Upper lobe of left lung (tissue), 6 donors: ENCODE measurements at regions not wholly inside any gene's neighbourhood (a gene's known extent, or its start where the extent isn't known, plus 50 kb on each side); places are given as distances from the start of the nearest gene placed in this dataset.

ENCODE experiments used
- ATAC-seq, 2 donors: fragments of 200-7000 bp; cut with Tn5 transposase; one replicate each; pipeline ENCODE4 v1.9.1; 2022; ENCODE audit warnings: mild to moderate bottlenecking in 2 of 2, moderate library complexity in 2 of 2; ENCODE audit not compliant: low FRiP score in 2 of 2
- DNase-seq, 2 donors: peaks; one replicate each; pipeline ENCODE4 v3.0.0-alpha.2; 2019 to 2020
- H3K27ac ChIP-seq, 4 donors: fragments of 200-600 bp; sonication (generic); one replicate each; pipeline ENCODE4 v1.5.1; 2016 to 2019
- H3K27me3 ChIP-seq, 4 donors: fragments of 200-600 bp; sonication (generic); one replicate each; pipeline ENCODE4 v1.5.1; 2017 to 2019
- H3K36me3 ChIP-seq, 4 donors: fragments of 200-600 bp; sonication (generic); one replicate each; pipeline ENCODE4 v1.5.1; 2016 to 2019
- H3K4me1 ChIP-seq, 4 donors: fragments of 200-600 bp; sonication (generic); one replicate each; pipeline ENCODE4 v1.5.1; 2018 to 2019
- H3K4me3 ChIP-seq, 4 donors: fragments of 200-600 bp; sonication (generic); one replicate each; pipeline ENCODE4 v1.5.1; 2017 to 2019; ENCODE audit warnings: mild to moderate bottlenecking in 2 of 4, moderate library complexity in 1 of 4
- H3K9me3 ChIP-seq, 4 donors: fragments of 200-600 bp; sonication (generic); one replicate each; pipeline ENCODE4 v1.5.1; 2018 to 2019
- EP300 ChIP-seq, 4 donors: sonication (generic); formaldehyde crosslinking; IDR thresholded peaks; one replicate each; pipeline ENCODE4 v1.5.1; 2017; ENCODE audit warnings: antibody characterized with exemption in 4 of 4, control low read depth in 2 of 4
- POLR2A ChIP-seq, 4 donors: fragments of 450-650 bp; IDR thresholded peaks; one replicate each; pipeline ENCODE4 v1.5.1; 2016 to 2017; ENCODE audit warnings: antibody characterized with exemption in 4 of 4, mild to moderate bottlenecking in 2 of 4
- POLR2AphosphoS5 ChIP-seq, 2 donors: sonication (generic); formaldehyde crosslinking; IDR thresholded peaks; one replicate each; pipeline ENCODE4 v1.5.1; 2017; ENCODE audit warnings: antibody characterized with exemption in 2 of 2
- WGBS, 2 donors: methylation state at CpG; one replicate each; pipeline ENCODE4 v1.1.5; 2017 to 2018; 5-methylcytosine and 5-hydroxymethylcytosine counted together
- TF ChIP-seq, protein P1 (sequence below), 6 experiments: fragments of 450-650 bp in 4 of 6; fragments of 200-600 bp in 2 of 6; sonication (generic) in 2 of 6; IDR thresholded peaks; one replicate each; pipeline ENCODE4 v1.5.1; 2016 to 2019; ENCODE audit warnings: antibody characterized with exemption in 6 of 6
- donor health status: DM: no; HTN: no; CAD: no; lungs with moderate emphysema.
- donor health status: DM: no; HTN: yes; CAD: no; lungs with severe emphysema.

DNA sequence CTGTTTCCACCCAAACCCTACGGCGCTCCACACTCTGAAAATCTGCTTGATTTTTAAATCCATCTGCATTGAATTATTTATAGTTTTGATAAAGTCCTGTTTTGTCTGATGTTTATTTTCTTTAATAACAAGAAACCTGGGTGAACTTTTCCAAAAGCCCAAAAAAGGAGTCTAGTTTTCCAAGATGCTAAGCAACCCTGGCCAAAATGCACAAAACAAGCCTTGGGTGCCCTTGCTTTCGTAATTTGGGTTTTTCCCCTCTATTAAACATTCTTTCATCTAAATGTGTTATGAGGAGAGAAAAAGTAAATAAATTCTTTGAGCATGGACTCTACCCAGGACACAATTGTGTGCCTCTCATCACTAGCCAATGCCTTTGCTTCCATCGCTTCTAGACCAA is 468.9 kb downstream of the MCTP2 start:
- no peaks in the 10 kb centered on the region for H3K9me3 ChIP-seq
- H3K27me3 ChIP-seq: no peaks in the 10 kb centered on the region
- WGBS, 2 donors: 76 to 79% methylated on average over 4 of the region's 4 CpGs
- H3K4me1 ChIP-seq: peaks cover 0 to 9% (median 1%) of the 10 kb centered on the region in 4 donors
- no peak overlapping the region for H3K4me3 ChIP-seq
- no peak overlapping the region for H3K27ac ChIP-seq
- H3K36me3 ChIP-seq: no peaks in the 10 kb centered on the region
- ATAC-seq (no peak), DNase-seq (no peak)
- TF ChIP-seq EP300 (IDR thresholded peaks at IDR 0.05): no peak
- TF ChIP-seq, protein P1, sequence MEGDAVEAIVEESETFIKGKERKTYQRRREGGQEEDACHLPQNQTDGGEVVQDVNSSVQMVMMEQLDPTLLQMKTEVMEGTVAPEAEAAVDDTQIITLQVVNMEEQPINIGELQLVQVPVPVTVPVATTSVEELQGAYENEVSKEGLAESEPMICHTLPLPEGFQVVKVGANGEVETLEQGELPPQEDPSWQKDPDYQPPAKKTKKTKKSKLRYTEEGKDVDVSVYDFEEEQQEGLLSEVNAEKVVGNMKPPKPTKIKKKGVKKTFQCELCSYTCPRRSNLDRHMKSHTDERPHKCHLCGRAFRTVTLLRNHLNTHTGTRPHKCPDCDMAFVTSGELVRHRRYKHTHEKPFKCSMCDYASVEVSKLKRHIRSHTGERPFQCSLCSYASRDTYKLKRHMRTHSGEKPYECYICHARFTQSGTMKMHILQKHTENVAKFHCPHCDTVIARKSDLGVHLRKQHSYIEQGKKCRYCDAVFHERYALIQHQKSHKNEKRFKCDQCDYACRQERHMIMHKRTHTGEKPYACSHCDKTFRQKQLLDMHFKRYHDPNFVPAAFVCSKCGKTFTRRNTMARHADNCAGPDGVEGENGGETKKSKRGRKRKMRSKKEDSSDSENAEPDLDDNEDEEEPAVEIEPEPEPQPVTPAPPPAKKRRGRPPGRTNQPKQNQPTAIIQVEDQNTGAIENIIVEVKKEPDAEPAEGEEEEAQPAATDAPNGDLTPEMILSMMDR (IDR thresholded peaks at IDR 0.05): no peak
- TF ChIP-seq POLR2AphosphoS5 (IDR thresholded peaks at IDR 0.05): no peak
- TF ChIP-seq POLR2A (IDR thresholded peaks at IDR 0.05): no peak

DNA sequence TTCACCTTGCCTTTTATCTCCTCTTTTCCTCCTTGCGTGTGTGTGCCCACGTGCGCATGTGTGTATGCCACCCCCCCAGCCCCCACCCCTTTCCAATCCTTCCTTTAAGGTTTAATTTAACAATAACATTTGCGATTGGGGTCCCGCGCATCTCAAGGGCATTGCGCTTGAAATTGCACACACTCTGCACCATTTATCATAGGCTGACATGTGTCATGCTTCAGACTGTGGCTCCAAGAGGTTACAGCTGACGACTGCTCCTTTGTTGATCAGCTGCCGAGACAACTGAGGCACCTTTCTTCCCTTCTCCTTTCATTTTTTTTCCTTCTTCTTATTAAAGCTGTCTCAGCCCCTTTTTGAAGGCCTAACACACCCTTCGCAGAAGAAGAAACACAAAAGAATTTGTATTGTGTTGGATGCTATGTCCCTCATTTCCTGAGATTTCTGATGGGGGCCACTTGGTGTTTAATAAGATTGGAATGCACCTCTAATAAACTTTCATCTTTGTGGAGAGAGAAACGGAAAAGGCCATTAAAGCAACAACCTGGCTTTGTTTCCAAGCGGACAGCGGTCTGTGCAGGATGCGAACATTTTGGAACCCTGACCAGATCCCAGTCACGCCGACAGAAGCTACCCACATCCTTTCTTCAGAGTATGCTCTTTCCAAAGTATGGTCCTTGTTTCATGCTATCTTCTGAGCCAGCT is 470.1 kb downstream of the MCTP2 start:
- Histone ChIP-seq H3K27ac (no peak overlapping the region), H3K4me1 (peaks cover 0 to 9% (median 1%) of the 10 kb centered on the region in 4 donors), H3K4me3 (no peak overlapping the region), H3K27me3 (no peaks in the 10 kb centered on the region), H3K36me3 (no peaks in the 10 kb centered on the region), H3K9me3 (no peaks in the 10 kb centered on the region)
- no peak for DNase-seq
- ATAC-seq: no peak
- TF ChIP-seq, protein P1 (IDR thresholded peaks at IDR 0.05): no peak
- no peak for TF ChIP-seq EP300 (IDR thresholded peaks at IDR 0.05)
- no peak for TF ChIP-seq POLR2A (IDR thresholded peaks at IDR 0.05)
- no peak for TF ChIP-seq POLR2AphosphoS5 (IDR thresholded peaks at IDR 0.05)
- WGBS, 2 donors: 74 to 78% methylated on average over 16 of the region's 16 CpGs

DNA sequence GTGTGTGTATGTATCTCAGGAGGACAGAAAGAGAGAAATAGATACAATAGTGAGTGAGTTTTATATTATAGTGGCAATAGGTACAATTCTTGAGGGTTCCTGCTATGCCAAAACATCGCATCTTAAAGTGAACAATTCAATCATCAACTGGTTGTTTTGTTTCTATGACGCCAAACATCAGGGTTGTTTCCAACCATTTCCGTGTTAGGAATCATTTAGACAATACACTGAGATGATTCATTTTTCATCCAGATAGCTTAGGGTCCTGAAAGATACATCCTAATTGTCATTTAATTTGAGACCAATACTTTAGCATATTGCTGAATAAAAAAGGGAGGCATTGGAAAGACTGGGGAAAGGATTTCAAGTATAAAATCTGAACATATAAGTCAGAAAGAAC is 472.2 kb downstream of the MCTP2 start:
- H3K4me1 ChIP-seq: peaks cover 0 to 9% (median 1%) of the 10 kb centered on the region in 4 donors

DNA sequence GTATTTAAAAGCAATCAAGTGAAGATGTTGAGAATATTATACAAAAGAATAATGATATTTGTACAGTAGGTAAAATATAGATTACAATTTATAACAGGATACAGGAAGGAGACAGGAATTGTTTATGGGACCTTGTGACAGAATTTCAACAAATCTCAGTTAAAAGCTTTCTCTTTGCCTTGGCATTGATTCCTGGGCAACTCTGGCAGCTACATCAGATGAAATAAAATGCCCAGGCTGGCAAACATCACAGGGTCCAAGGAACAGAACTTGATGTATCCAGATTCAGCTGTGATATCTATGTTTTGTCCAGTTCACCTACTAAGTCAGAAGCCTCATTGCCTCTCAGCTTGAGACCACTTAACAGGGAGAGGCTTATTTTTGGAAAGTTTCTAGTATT is 473.1 kb downstream of the MCTP2 start:
- Histone ChIP-seq H3K27me3 (no peaks in the 10 kb centered on the region), H3K4me1 (peaks cover 0 to 9% (median 1%) of the 10 kb centered on the region in 4 donors), H3K9me3 (no peaks in the 10 kb centered on the region), H3K36me3 (no peaks in the 10 kb centered on the region), H3K4me3 (no peak overlapping the region), H3K27ac (no peak overlapping the region)
- no peak for DNase-seq
- ATAC-seq: no peak
- TF ChIP-seq, protein P1 (IDR thresholded peaks at IDR 0.05): no peak
- TF ChIP-seq EP300 (IDR thresholded peaks at IDR 0.05): no peak
- no peak for TF ChIP-seq POLR2AphosphoS5 (IDR thresholded peaks at IDR 0.05)
- no peak for TF ChIP-seq POLR2A (IDR thresholded peaks at IDR 0.05)

More for the DNA sequence above, 472.2 kb downstream of the MCTP2 start:
- no peak overlapping the region for H3K27ac ChIP-seq
- H3K27me3 ChIP-seq: no peaks in the 10 kb centered on the region
- H3K4me3 ChIP-seq: no peak overlapping the region
- 52 to 59% methylated on average over 3 of the region's 3 CpGs for WGBS, 2 donors
- ATAC-seq (no peak), DNase-seq (no peak)
- H3K9me3 ChIP-seq: no peaks in the 10 kb centered on the region
- TF ChIP-seq, protein P1 (IDR thresholded peaks at IDR 0.05): no peak
- TF ChIP-seq EP300 (IDR thresholded peaks at IDR 0.05) (no peak), POLR2AphosphoS5 (IDR thresholded peaks at IDR 0.05) (no peak), POLR2A (IDR thresholded peaks at IDR 0.05) (no peak)
- no peaks in the 10 kb centered on the region for H3K36me3 ChIP-seq

DNA sequence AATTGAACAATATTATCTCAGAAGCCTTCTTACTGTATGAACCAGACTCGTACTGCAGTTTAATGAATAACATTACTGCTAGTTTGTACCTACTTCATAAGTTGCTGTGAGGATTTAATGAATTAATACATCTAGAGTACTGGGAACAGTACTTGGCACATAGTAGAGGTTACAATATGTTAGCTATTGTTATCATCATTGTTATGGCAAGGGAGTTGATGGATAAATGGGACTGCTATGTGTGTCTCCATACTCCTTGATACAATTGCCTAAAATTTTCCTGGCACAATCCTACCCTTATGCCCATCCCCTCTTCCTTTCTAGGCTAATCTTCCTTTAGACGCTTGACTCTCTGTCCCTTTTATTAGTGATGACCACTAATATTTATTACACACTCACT is 473.6 kb downstream of the MCTP2 start:
- peaks cover 0 to 9% (median 1%) of the 10 kb centered on the region in 4 donors for H3K4me1 ChIP-seq
- no peaks in the 10 kb centered on the region for H3K9me3 ChIP-seq
- 59 to 62% methylated on average over 2 of the region's 2 CpGs for WGBS, 2 donors
- H3K27ac ChIP-seq: no peak overlapping the region
- no peaks in the 10 kb centered on the region for H3K36me3 ChIP-seq
- TF ChIP-seq, protein P1 (IDR thresholded peaks at IDR 0.05): no peak
- no peak for TF ChIP-seq POLR2A (IDR thresholded peaks at IDR 0.05)
- no peak for TF ChIP-seq POLR2AphosphoS5 (IDR thresholded peaks at IDR 0.05)
- no peak for TF ChIP-seq EP300 (IDR thresholded peaks at IDR 0.05)
- H3K4me3 ChIP-seq: no peak overlapping the region
- DNase-seq: no peak
- no peak for ATAC-seq
- H3K27me3 ChIP-seq: no peaks in the 10 kb centered on the region
